Left ventricle myocardium inferior (tissue), 1 donor: ENCODE measurements at regions not wholly inside any gene's neighbourhood (a gene's known extent, or its start where the extent isn't known, plus 50 kb on each side); places are given as distances from the start of the nearest gene placed in this dataset.

ENCODE experiments used
- DNase-seq: peaks from one replicate; pipeline ENCODE4 v3.0.0-alpha.2; 2020
- H3K27ac ChIP-seq: fragments of 200-600 bp; replicated peaks from 2 replicates; pipeline ENCODE4 v1.8.0; 2021
- H3K27me3 ChIP-seq: fragments of 200-600 bp; 2 replicates; pipeline ENCODE4 v1.8.0; 2021; ENCODE audit warnings: low read depth
- H3K36me3 ChIP-seq: fragments of 200-600 bp; 2 replicates; pipeline ENCODE4 v1.8.0; 2021
- H3K4me1 ChIP-seq: fragments of 200-600 bp; 2 replicates; pipeline ENCODE4 v1.8.0; 2021
- H3K4me3 ChIP-seq: fragments of 200-600 bp; 2 replicates; pipeline ENCODE4 v1.8.0; 2021; ENCODE audit warnings: mild to moderate bottlenecking, moderate library complexity
- H3K9me3 ChIP-seq: fragments of 200-600 bp; replicated peaks from 2 replicates; pipeline ENCODE4 v1.8.0; 2021
- intact Hi-C: fragments of 100-400 bp; cut with micrococcal nuclease; formaldehyde crosslinking; loops from one replicate; pipeline ENCODE4 v1.11.0; 2022
- TF ChIP-seq, protein P1 (sequence below): fragments of 200-600 bp; IDR thresholded peaks from 2 replicates; pipeline ENCODE4 v1.8.0; 2021; ENCODE audit warnings: antibody characterized with exemption, mild to moderate bottlenecking, borderline replicate concordance
- donor health status: DM: no; HTN: yes; CAD: no; lungs with severe emphysema.

DNA sequence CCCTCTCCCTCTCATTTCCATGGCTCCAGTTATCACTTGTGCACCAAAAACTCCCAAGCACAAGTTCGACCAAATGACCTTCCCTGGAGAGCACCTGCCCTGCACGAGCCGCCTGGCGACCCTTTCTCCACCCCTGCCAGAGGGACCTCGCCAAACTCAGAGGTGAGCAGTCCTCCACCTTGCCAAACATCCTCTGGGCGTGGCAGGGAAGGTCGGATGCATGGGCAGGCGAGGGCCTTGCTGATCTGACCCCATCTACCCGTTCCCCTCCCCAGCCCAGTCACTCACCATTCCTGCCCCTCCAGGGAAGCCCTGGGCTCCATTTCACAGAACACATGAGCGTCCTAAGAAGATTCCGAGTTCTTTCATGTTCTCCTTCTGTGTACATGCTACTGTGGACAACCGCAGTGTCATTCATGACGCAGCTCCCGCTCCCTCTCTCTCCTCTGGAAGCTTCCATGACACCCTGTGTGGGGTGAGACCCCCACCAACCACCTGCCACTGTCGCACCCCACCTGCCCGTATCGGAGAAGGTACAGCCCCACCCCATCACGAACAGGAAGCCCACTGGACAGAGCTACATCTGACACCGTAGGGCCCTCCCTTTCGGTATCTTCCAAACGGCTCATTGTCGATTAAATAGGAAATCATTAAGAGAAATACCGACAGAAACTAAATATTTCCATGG lies 104.3 kb downstream of the DACT2 start:
- TF ChIP-seq, protein P1, sequence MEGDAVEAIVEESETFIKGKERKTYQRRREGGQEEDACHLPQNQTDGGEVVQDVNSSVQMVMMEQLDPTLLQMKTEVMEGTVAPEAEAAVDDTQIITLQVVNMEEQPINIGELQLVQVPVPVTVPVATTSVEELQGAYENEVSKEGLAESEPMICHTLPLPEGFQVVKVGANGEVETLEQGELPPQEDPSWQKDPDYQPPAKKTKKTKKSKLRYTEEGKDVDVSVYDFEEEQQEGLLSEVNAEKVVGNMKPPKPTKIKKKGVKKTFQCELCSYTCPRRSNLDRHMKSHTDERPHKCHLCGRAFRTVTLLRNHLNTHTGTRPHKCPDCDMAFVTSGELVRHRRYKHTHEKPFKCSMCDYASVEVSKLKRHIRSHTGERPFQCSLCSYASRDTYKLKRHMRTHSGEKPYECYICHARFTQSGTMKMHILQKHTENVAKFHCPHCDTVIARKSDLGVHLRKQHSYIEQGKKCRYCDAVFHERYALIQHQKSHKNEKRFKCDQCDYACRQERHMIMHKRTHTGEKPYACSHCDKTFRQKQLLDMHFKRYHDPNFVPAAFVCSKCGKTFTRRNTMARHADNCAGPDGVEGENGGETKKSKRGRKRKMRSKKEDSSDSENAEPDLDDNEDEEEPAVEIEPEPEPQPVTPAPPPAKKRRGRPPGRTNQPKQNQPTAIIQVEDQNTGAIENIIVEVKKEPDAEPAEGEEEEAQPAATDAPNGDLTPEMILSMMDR: no peak
- intact Hi-C loops: no loop called here
- Histone ChIP-seq H3K36me3 (no peaks in the 10 kb centered on the region), H3K9me3 (no peaks in the 10 kb centered on the region), H3K4me1 (peaks cover 11% of the 10 kb centered on the region), H3K4me3 (no peak overlapping the region), H3K27ac (no peak overlapping the region), H3K27me3 (peaks cover 61% of the 10 kb centered on the region)
- DNase-seq: no peak

DNA sequence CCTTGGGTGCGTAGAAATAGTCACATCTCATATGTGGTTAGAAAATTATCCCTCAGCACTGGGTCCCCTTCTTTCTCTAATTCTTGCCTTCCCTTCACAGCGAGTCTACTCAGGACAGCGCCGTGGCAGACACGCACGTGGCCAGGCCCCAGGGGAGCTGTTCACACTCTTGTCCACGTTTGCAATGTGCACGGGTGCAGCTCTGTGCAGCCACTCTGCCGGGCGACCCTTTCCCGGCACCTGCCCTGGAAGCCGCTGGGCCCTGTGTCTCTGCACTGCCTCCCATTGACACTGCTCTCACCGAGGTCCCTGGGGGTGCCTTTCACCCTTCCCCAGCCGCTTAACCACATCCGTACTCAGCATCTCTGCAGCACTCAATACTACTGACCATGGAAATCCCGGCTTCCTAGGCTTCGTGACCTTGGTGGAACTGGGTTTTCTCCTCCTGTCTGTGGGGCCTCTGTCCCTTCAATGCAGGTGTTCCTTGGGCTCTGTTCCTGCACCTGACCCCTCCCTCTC lies 104.9 kb downstream of the DACT2 start:
- peaks cover 55% of the 10 kb centered on the region for H3K27me3 ChIP-seq
- H3K36me3 ChIP-seq: no peaks in the 10 kb centered on the region
- no peaks in the 10 kb centered on the region for H3K9me3 ChIP-seq
- intact Hi-C loops: no loop called here
- H3K4me3 ChIP-seq: no peak overlapping the region
- H3K27ac ChIP-seq: no peak overlapping the region
- TF ChIP-seq, protein P1: no peak
- DNase-seq: no peak
- peaks cover 11% of the 10 kb centered on the region for H3K4me1 ChIP-seq

DNA sequence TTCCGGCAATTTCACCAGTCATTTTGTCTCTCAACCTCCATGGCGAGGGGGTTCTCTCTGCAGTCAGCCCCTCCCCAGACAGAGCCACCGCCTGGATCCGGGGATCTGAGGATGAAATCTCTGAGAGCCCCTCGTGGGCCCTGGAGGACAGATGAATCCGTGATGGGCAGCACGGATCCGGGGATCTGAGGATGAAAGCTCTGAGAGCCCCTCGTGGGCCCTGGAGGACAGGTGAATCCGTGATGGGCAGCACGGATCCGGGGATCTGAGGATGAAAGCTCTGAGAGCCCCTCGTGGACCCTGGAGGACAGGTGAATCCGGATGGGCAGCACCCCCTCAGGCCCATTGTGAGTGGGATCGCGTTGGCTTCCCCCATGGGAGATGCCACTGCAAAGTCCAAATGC lies 106.5 kb downstream of the DACT2 start:
- TF ChIP-seq, protein P1: no peak
- Histone ChIP-seq H3K4me3 (no peak overlapping the region), H3K4me1 (peaks cover 2% of the 10 kb centered on the region), H3K27ac (no peak overlapping the region), H3K9me3 (no peaks in the 10 kb centered on the region), H3K27me3 (peaks cover 43% of the 10 kb centered on the region), H3K36me3 (no peaks in the 10 kb centered on the region)
- no peak for DNase-seq
- intact Hi-C loops: no loop called here

DNA sequence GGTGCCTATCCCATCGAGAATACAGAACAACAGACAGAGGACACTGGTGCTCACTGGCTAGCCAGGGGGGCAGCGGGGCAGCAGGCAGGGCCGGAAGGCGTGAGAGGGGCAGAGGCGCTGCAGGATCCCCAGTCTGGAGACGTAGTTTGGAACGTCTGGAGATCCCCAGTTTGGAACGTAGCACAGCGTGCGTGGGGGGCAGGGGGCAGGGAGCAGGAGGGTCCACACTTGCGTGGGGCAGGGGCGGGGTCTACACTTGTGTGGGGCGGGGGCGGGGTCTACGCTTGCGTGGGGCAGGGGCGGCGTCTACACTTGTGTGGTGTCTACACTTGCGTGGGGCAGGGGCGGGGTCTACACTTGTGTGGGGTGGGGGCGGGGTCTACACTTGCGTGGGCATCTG lies 107.2 kb downstream of the DACT2 start:
- Histone ChIP-seq H3K27ac (no peak overlapping the region), H3K27me3 (peaks cover 35% of the 10 kb centered on the region), H3K4me1 (no peaks in the 10 kb centered on the region), H3K9me3 (no peaks in the 10 kb centered on the region), H3K36me3 (no peaks in the 10 kb centered on the region), H3K4me3 (no peak overlapping the region)
- TF ChIP-seq, protein P1: no peak
- no peak for DNase-seq
- intact Hi-C loops: no loop called here

DNA sequence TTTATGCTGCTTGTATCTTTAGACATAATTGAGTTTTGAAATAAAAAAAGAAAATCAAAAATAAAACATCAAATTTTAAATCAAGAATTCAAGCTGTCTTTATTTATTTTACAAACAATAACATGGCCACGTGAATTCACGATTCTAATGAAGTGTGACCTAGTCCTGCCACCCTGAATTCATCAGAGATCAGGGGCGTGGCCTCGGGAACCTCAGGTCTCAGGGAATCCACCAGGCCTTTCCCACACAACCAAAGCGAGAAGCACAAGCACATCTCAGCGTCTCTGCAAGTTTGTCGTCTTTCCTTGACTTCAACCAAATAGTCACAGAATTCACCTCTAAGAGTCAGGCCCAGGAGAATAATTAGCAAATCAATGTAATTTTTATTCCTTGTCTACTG lies 107.9 kb downstream of the DACT2 start:
- DNase-seq: no peak
- peaks cover 28% of the 10 kb centered on the region for H3K27me3 ChIP-seq
- TF ChIP-seq, protein P1: no peak
- H3K36me3 ChIP-seq: no peaks in the 10 kb centered on the region
- no peaks in the 10 kb centered on the region for H3K9me3 ChIP-seq
- no peak overlapping the region for H3K4me3 ChIP-seq
- intact Hi-C loops: no loop called here
- no peaks in the 10 kb centered on the region for H3K4me1 ChIP-seq
- H3K27ac ChIP-seq: no peak overlapping the region
